Endodermal cell (in vitro differentiated cells): ENCODE measurements at regions not wholly inside any gene's neighbourhood (a gene's known extent, or its start where the extent isn't known, plus 50 kb on each side); places are given as distances from the start of the nearest gene placed in this dataset.

Source experiments
- DNase-seq: peaks from one replicate; pipeline ENCODE4 v3.0.0-alpha.2; 2017
- H3K27ac ChIP-seq: 2 replicates; pipeline ENCODE4 v1.5.1; 2013; ENCODE audit warnings: mild to moderate bottlenecking, low read depth, low read length, moderate library complexity
- H3K27me3 ChIP-seq: 2 replicates; pipeline ENCODE4 v1.6.1; 2013; ENCODE audit warnings: mild to moderate bottlenecking, low read length, moderate library complexity; ENCODE audit not compliant: insufficient read depth, control insufficient read depth, poor library complexity, severe bottlenecking
- H3K36me3 ChIP-seq: 2 replicates; pipeline ENCODE4 v1.7.0; 2013; ENCODE audit warnings: mild to moderate bottlenecking, low read length, moderate library complexity; ENCODE audit not compliant: control insufficient read depth, insufficient read depth
- H3K4me1 ChIP-seq: one replicate; pipeline ENCODE4 v1.7.0; 2013; ENCODE audit warnings: low read length; ENCODE audit not compliant: control insufficient read depth, insufficient read depth
- H3K4me3 ChIP-seq: 2 replicates; pipeline ENCODE4 v1.5.1; 2013; ENCODE audit warnings: mild to moderate bottlenecking, low read length, moderate library complexity
- H3K9ac ChIP-seq: 2 replicates; pipeline ENCODE4 v1.6.1; 2013; ENCODE audit warnings: mild to moderate bottlenecking, low read length, moderate library complexity; ENCODE audit not compliant: poor library complexity, severe bottlenecking; ENCODE audit errors: extremely low read depth
- H3K9me3 ChIP-seq: 2 replicates; pipeline ENCODE4 v1.6.1; 2013; ENCODE audit warnings: mild to moderate bottlenecking, low read length, moderate library complexity; ENCODE audit not compliant: control insufficient read depth
- H3K27ac Mint-ChIP-seq: 2 replicates; pipeline ENCODE4 v1.8.0; 2020; ENCODE audit warnings: mixed read lengths
- H3K27me3 Mint-ChIP-seq: 2 replicates; pipeline ENCODE4 v1.8.0; 2021; ENCODE audit warnings: mild to moderate bottlenecking, mixed read lengths; ENCODE audit not compliant: insufficient read depth
- H3K36me3 Mint-ChIP-seq: 2 replicates; pipeline ENCODE4 v1.8.0; 2020; ENCODE audit warnings: low read depth, mixed read lengths
- H3K4me1 Mint-ChIP-seq: 2 replicates; pipeline ENCODE4 v1.8.0; 2020; ENCODE audit warnings: mixed read lengths
- H3K4me3 Mint-ChIP-seq: 2 replicates; pipeline ENCODE4 v1.8.0; 2020; ENCODE audit warnings: mild to moderate bottlenecking, moderate library complexity, mixed read lengths
- H3K9me3 Mint-ChIP-seq: 2 replicates; pipeline ENCODE4 v1.8.0; 2020; ENCODE audit warnings: mild to moderate bottlenecking, mixed read lengths
- CTCF ChIP-seq: fragments of 200-600 bp; sonication (generic); conservative IDR thresholded peaks from 2 replicates; pipeline ENCODE4 v1.5.0; 2021; ENCODE audit warnings: antibody characterized with exemption, mild to moderate bottlenecking
- WGBS, 2 experiments: methylation state at CpG; one replicate each; pipeline versions ENCODE4 v1.1.5 to v1.1.7; 2013; ENCODE audit warnings: missing lambda C conversion rate in 2 of 2, mixed read lengths in 1 of 2; ENCODE audit not compliant: insufficient coverage in 1 of 2, insufficient read length in 1 of 2; 5-methylcytosine and 5-hydroxymethylcytosine counted together

GRCh38 chr22:27513021-27513420 lies 288.5 kb downstream of the MN1 start:
- H3K27me3 ChIP-seq = no peaks in the 10 kb centered on the region
- no peaks in the 10 kb centered on the region for H3K9me3 ChIP-seq
- TF ChIP-seq CTCF = no peak
- Mint-ChIP-seq H3K4me1 (no peaks in the 10 kb centered on the region), H3K9me3 (no peaks in the 10 kb centered on the region), H3K27me3 (peaks cover 15% of the 10 kb centered on the region), H3K27ac (no peak overlapping the region), H3K4me3 (no peak overlapping the region), H3K36me3 (no peaks in the 10 kb centered on the region)
- DNase-seq = no peak
- no peak overlapping the region for H3K4me3 ChIP-seq
- H3K4me1 ChIP-seq = no peaks in the 10 kb centered on the region
- H3K36me3 ChIP-seq = no peaks in the 10 kb centered on the region
- 45 to 50% methylated on average over 2 of the region's 2 CpGs for WGBS, 2 experiments
- H3K9ac ChIP-seq = no peak overlapping the region
- H3K27ac ChIP-seq = no peak overlapping the region

- DNase-seq = no peak
- Mint-ChIP-seq H3K4me3 (no peak overlapping the region), H3K27ac (no peak overlapping the region), H3K36me3 (no peaks in the 10 kb centered on the region), H3K4me1 (no peaks in the 10 kb centered on the region), H3K27me3 (peaks cover 4% of the 10 kb centered on the region), H3K9me3 (no peaks in the 10 kb centered on the region)
- 85 to 92% methylated on average over 8 to 9 of the region's 9 CpGs for WGBS, 2 experiments
- H3K27me3 ChIP-seq = no peaks in the 10 kb centered on the region
- H3K4me3 ChIP-seq = no peak overlapping the region
- no peaks in the 10 kb centered on the region for H3K9me3 ChIP-seq
- no peak overlapping the region for H3K27ac ChIP-seq
- TF ChIP-seq CTCF = no peak
- no peaks in the 10 kb centered on the region for H3K4me1 ChIP-seq
- no peaks in the 10 kb centered on the region for H3K36me3 ChIP-seq
- H3K9ac ChIP-seq = no peak overlapping the region
Observed at GRCh38 chr22:27514601-27515523, 286.7 kb downstream of the MN1 start.

GRCh38 chr22:27517361-27518155 lies 284.0 kb downstream of the MN1 start:
- Histone ChIP-seq H3K27me3 (no peaks in the 10 kb centered on the region), H3K9ac (no peak overlapping the region), H3K36me3 (no peaks in the 10 kb centered on the region), H3K9me3 (no peaks in the 10 kb centered on the region), H3K4me1 (no peaks in the 10 kb centered on the region), H3K27ac (no peak overlapping the region), H3K4me3 (no peak overlapping the region)
- TF ChIP-seq CTCF = no peak
- Mint-ChIP-seq H3K27me3 (peaks cover 1% of the 10 kb centered on the region), H3K9me3 (no peaks in the 10 kb centered on the region), H3K4me1 (no peaks in the 10 kb centered on the region), H3K36me3 (no peaks in the 10 kb centered on the region), H3K4me3 (no peak overlapping the region), H3K27ac (no peak overlapping the region)
- WGBS, 2 experiments = 92 to 100% methylated on average over 6 to 7 of the region's 7 CpGs
- DNase-seq = no peak
